ENCODE measurements at regions not wholly inside any gene's neighbourhood (a gene's known extent, or its start where the extent isn't known, plus 50 kb on each side); places are given as distances from the start of the nearest gene placed in this dataset.

DNA sequence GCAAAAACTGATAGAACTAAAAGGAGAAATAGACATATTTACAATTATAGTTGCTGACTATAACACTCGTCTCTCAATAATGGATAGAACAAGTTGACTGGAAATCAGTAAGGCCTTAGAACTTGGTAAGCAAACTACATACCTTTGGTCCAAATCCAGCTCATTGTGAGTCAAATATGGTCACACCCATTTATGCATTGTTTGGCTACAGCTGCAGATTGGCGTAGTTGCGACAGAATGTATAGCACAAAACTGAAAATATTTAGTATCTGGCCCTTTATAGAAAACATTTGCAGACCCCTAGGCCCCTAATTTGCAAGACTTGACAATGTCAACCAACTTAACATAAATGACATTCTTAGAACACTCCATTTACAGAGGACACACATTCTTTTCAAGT lies 103.6 kb upstream of the EGR2 start:
- Histone ChIP-seq H3K9me3 (replicated peaks; ENCODE audit: insufficient read depth, low read length) (no peaks in the 10 kb centered on the region), H3F3A (ENCODE audit: insufficient read depth, low read length) (no peaks in the 10 kb centered on the region), H3K79me2 (ENCODE audit: low read length) (no peaks in the 10 kb centered on the region), H3K27ac (ENCODE audit: low read length) (no peak overlapping the region), H3K9me2 (replicated peaks; ENCODE audit: insufficient read depth, low read length) (no peaks in the 10 kb centered on the region), H3K27me3 (replicated peaks; ENCODE audit: insufficient read depth, low read length) (no peaks in the 10 kb centered on the region), H3K4me3 (ENCODE audit: low read length) (no peak overlapping the region), H3K36me3 (replicated peaks; ENCODE audit: insufficient read depth, low read length) (no peaks in the 10 kb centered on the region), H3K4me1 (ENCODE audit: low read length) (no peaks in the 10 kb centered on the region), H2AFZ (ENCODE audit: low read length) (no peak overlapping the region), H3K9ac (ENCODE audit: low read length) (no peak overlapping the region), H3K4me2 (ENCODE audit: low read depth, low read length) (no peak overlapping the region), H4K20me1 (ENCODE audit: insufficient read depth, low read length) (no peaks in the 10 kb centered on the region)
- TF ChIP-seq, protein P1, sequence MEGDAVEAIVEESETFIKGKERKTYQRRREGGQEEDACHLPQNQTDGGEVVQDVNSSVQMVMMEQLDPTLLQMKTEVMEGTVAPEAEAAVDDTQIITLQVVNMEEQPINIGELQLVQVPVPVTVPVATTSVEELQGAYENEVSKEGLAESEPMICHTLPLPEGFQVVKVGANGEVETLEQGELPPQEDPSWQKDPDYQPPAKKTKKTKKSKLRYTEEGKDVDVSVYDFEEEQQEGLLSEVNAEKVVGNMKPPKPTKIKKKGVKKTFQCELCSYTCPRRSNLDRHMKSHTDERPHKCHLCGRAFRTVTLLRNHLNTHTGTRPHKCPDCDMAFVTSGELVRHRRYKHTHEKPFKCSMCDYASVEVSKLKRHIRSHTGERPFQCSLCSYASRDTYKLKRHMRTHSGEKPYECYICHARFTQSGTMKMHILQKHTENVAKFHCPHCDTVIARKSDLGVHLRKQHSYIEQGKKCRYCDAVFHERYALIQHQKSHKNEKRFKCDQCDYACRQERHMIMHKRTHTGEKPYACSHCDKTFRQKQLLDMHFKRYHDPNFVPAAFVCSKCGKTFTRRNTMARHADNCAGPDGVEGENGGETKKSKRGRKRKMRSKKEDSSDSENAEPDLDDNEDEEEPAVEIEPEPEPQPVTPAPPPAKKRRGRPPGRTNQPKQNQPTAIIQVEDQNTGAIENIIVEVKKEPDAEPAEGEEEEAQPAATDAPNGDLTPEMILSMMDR (IDR thresholded peaks at IDR 0.05; ENCODE audit: low read length): no peak
- no peak for TF ChIP-seq EZH2phosphoT487 (IDR thresholded peaks at IDR 0.05; ENCODE audit: low read length)
- TF ChIP-seq EZH2 (optimal IDR thresholded peaks at IDR 0.05; ENCODE audit: low read depth, low read length): no peak
- no peak for DNase-seq

DNA sequence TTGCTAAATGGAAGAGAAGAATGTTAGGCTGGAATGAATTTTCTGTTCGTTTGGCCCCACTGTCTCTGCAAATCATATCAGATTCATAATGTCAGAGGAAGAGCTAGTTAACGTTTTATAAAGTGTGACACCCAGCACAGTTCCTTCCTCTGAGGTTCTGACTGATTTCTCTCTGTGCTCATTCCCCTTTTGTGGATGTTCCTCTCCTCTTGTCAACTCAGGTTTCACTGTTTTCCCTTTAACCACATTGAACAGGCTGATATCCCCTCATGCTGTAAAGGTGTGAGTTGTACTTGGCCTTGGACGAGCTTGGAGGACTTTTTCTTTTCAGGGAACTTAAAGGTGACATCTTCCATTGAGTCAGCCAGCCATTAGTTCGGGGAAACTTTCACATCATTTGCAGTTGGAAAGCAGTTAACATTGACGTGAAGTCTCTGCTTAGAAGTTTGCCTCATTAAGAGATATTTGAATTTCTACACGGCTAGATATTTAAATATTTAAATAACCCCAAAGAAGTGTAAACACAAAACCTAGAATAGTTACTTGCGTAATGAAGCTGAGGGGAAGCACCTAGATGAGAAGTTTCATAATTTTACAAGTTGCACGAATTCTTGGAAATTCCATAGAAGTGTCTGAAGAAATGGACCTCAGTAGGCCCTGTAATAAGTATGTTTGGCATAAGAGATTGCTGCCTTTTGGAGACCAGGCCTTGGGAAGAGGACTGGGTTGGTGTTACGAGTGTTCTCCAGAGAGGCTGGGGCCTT lies 101.5 kb upstream of the EGR2 start:
- Histone ChIP-seq H3F3A (ENCODE audit: insufficient read depth, low read length) (no peaks in the 10 kb centered on the region), H3K4me2 (ENCODE audit: low read depth, low read length) (no peak overlapping the region), H4K20me1 (ENCODE audit: insufficient read depth, low read length) (no peaks in the 10 kb centered on the region), H3K27ac (ENCODE audit: low read length) (no peak overlapping the region), H3K4me1 (ENCODE audit: low read length) (no peaks in the 10 kb centered on the region), H2AFZ (ENCODE audit: low read length) (no peak overlapping the region; the same call in 1 of the 2 replicates), H3K36me3 (replicated peaks; ENCODE audit: insufficient read depth, low read length) (no peaks in the 10 kb centered on the region), H3K9me2 (replicated peaks; ENCODE audit: insufficient read depth, low read length) (no peaks in the 10 kb centered on the region), H3K4me3 (ENCODE audit: low read length) (no peak overlapping the region), H3K27me3 (replicated peaks; ENCODE audit: insufficient read depth, low read length) (no peaks in the 10 kb centered on the region), H3K9ac (ENCODE audit: low read length) (no peak overlapping the region), H3K79me2 (ENCODE audit: low read length) (no peaks in the 10 kb centered on the region), H3K9me3 (replicated peaks; ENCODE audit: insufficient read depth, low read length) (no peaks in the 10 kb centered on the region)
- DNase-seq: no peak
- TF ChIP-seq EZH2 (optimal IDR thresholded peaks at IDR 0.05; ENCODE audit: low read depth, low read length) (no peak), EZH2phosphoT487 (IDR thresholded peaks at IDR 0.05; ENCODE audit: low read length) (no peak)
- TF ChIP-seq, protein P1 (IDR thresholded peaks at IDR 0.05; ENCODE audit: low read length): no peak

DNA sequence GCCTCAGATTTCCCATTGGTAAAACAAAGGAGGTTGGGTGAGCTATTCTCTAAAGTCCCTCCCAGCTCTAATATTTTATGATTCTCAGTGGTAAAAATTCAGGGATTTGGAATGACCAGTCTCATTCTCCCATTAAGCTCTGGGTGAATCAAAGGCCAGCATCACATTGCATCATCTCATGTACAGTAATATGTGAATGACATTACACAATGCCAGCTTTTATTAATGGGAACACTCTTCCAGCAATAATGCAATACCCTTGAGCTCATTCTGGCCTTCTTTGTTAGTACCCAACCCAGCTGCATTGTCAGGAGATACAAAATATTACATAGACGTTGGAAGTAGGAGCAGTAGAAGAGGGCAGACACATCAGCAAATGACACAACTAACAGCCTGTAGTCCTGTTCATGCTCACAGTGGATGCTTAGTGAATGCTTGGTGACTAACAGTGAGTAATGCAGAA lies 100.0 kb upstream of the EGR2 start:
- Histone ChIP-seq H3K27me3 (replicated peaks; ENCODE audit: insufficient read depth, low read length) (no peaks in the 10 kb centered on the region), H3K4me1 (ENCODE audit: low read length) (peaks cover 13% of the 10 kb centered on the region), H3K36me3 (replicated peaks; ENCODE audit: insufficient read depth, low read length) (no peaks in the 10 kb centered on the region), H3K9ac (ENCODE audit: low read length) (no peak overlapping the region), H3K4me2 (ENCODE audit: low read depth, low read length) (no peak overlapping the region), H3K4me3 (ENCODE audit: low read length) (no peak overlapping the region), H3K9me3 (replicated peaks; ENCODE audit: insufficient read depth, low read length) (no peaks in the 10 kb centered on the region), H2AFZ (ENCODE audit: low read length) (no peak overlapping the region), H3F3A (ENCODE audit: insufficient read depth, low read length) (no peaks in the 10 kb centered on the region), H3K79me2 (ENCODE audit: low read length) (no peaks in the 10 kb centered on the region), H3K9me2 (replicated peaks; ENCODE audit: insufficient read depth, low read length) (no peaks in the 10 kb centered on the region), H3K27ac (ENCODE audit: low read length) (no peak overlapping the region), H4K20me1 (ENCODE audit: insufficient read depth, low read length) (no peaks in the 10 kb centered on the region)
- no peak for DNase-seq
- TF ChIP-seq EZH2 (optimal IDR thresholded peaks at IDR 0.05; ENCODE audit: low read depth, low read length) (no peak), EZH2phosphoT487 (IDR thresholded peaks at IDR 0.05; ENCODE audit: low read length) (no peak)
- TF ChIP-seq, protein P1 (IDR thresholded peaks at IDR 0.05; ENCODE audit: low read length): no peak
